HG03558 (cell line): ENCODE measurements at regions not wholly inside any gene's neighbourhood (a gene's known extent, or its start where the extent isn't known, plus 50 kb on each side); places are given as distances from the start of the nearest gene placed in this dataset.

Source experiments
- ATAC-seq: cut with Tn5 transposase; IDR thresholded peaks from one replicate; pipeline ENCODE4 v1.9.1; 2021; ENCODE audit warnings: moderate number of reproducible peaks; ENCODE audit not compliant: unreplicated experiment; ENCODE audit errors: extremely low read depth

- ATAC-seq = no peak
Measured at GRCh38 chr5:158108177-158108576, 249.2 kb upstream of the CLINT1 start.

GRCh38 chr5:158100373-158100888, 241.5 kb upstream of the CLINT1 start:
- no peak for ATAC-seq

- ATAC-seq = no peak
Measured at GRCh38 chr5:158099571-158100105, 240.7 kb upstream of the CLINT1 start.

- no peak for ATAC-seq
Measured at GRCh38 chr5:158096835-158097234, 237.9 kb upstream of the CLINT1 start.

GRCh38 chr5:158086856-158087255, 227.9 kb upstream of the CLINT1 start:
- ATAC-seq = no peak

- ATAC-seq = no peak
Measured at GRCh38 chr5:158084292-158084691, 225.3 kb upstream of the CLINT1 start.

- ATAC-seq = no peak
Measured at GRCh38 chr5:158082696-158083287, 223.8 kb upstream of the CLINT1 start.

- ATAC-seq = no peak
Measured at GRCh38 chr5:158080112-158080511, 221.2 kb upstream of the CLINT1 start.

GRCh38 chr5:158079097-158079496, 220.2 kb upstream of the CLINT1 start:
- ATAC-seq = no peak

GRCh38 chr5:158074992-158075769, 216.2 kb upstream of the CLINT1 start:
- no peak for ATAC-seq

GRCh38 chr5:158074597-158074991, 215.6 kb upstream of the CLINT1 start:
- no peak for ATAC-seq

GRCh38 chr5:158070859-158071258, 211.9 kb upstream of the CLINT1 start:
- no peak for ATAC-seq

- ATAC-seq = no peak
Measured at GRCh38 chr5:158069838-158070237, 210.9 kb upstream of the CLINT1 start.

GRCh38 chr5:158068964-158069363, 210.0 kb upstream of the CLINT1 start:
- ATAC-seq = no peak

- ATAC-seq = no peak
Measured at GRCh38 chr5:158066076-158066475, 207.1 kb upstream of the CLINT1 start.

GRCh38 chr5:158064334-158065123, 205.6 kb upstream of the CLINT1 start:
- no peak for ATAC-seq

- ATAC-seq = no peak
Measured at GRCh38 chr5:158063052-158063451, 204.1 kb upstream of the CLINT1 start.

GRCh38 chr5:158061451-158061850, 202.5 kb upstream of the CLINT1 start:
- no peak for ATAC-seq

GRCh38 chr5:158060212-158060611, 201.3 kb upstream of the CLINT1 start:
- ATAC-seq = no peak

GRCh38 chr5:158058208-158059120, 199.5 kb upstream of the CLINT1 start:
- no peak for ATAC-seq
